ENCODE measurements at regions not wholly inside any gene's neighbourhood (a gene's known extent, or its start where the extent isn't known, plus 50 kb on each side); places are given as distances from the start of the nearest gene placed in this dataset.

- no peak overlapping the region for H3K4me3 ChIP-seq (ENCODE audit: low read depth, low read length, poor library complexity, severe bottlenecking)
- DNase-seq (ENCODE audit: low spot score), result no peak
- intact Hi-C loops (cut with micrococcal nuclease; ENCODE audit: unreplicated experiment), result no loop called here
- ChIA-PET POLR2A (ENCODE audit: low non-redundant PET) (no interaction called here), CTCF (no interaction called here)
- no peaks in the 10 kb centered on the region for H3K27me3 ChIP-seq (replicated peaks; ENCODE audit: insufficient read depth, low read depth, low read length, poor library complexity)
- H3K27ac ChIP-seq (ENCODE audit: low read depth, low read length, poor library complexity, severe bottlenecking), result no peak overlapping the region
- TF ChIP-seq EZH2 (IDR thresholded peaks at IDR 0.05; ENCODE audit: borderline replicate concordance, low read depth, low read length, poor library complexity, severe bottlenecking), result no peak
- TF ChIP-seq CTCF (conservative IDR thresholded peaks at IDR 0.05; ENCODE audit: low read depth, low read length), result no peak
- BruUV-seq (replicated peaks), result no TSS peak
- H3K36me3 ChIP-seq (ENCODE audit: insufficient read depth, low read length, poor library complexity, severe bottlenecking), result no peaks in the 10 kb centered on the region
- H3K9me3 ChIP-seq (ENCODE audit: low read depth, low read length, poor library complexity, severe bottlenecking), result no peaks in the 10 kb centered on the region
- no peaks in the 10 kb centered on the region for H3K4me1 ChIP-seq (ENCODE audit: insufficient read depth, low read length, poor library complexity, severe bottlenecking)
Observed at GRCh38 chr13:90352763-90353162, 994.7 kb upstream of the MIR17HG start.

- Histone ChIP-seq H3K9me3 (ENCODE audit: low read depth, low read length, poor library complexity, severe bottlenecking) (no peaks in the 10 kb centered on the region), H3K4me1 (ENCODE audit: insufficient read depth, low read length, poor library complexity, severe bottlenecking) (no peaks in the 10 kb centered on the region), H3K27ac (ENCODE audit: low read depth, low read length, poor library complexity, severe bottlenecking) (no peak overlapping the region), H3K4me3 (ENCODE audit: low read depth, low read length, poor library complexity, severe bottlenecking) (no peak overlapping the region), H3K36me3 (ENCODE audit: insufficient read depth, low read length, poor library complexity, severe bottlenecking) (no peaks in the 10 kb centered on the region), H3K27me3 (replicated peaks; ENCODE audit: insufficient read depth, low read depth, low read length, poor library complexity) (no peaks in the 10 kb centered on the region)
- BruUV-seq (replicated peaks), result no TSS peak
- CTCF ChIA-PET, result no interaction called here
- no peak for TF ChIP-seq CTCF (conservative IDR thresholded peaks at IDR 0.05; ENCODE audit: low read depth, low read length)
- no peak for TF ChIP-seq EZH2 (IDR thresholded peaks at IDR 0.05; ENCODE audit: borderline replicate concordance, low read depth, low read length, poor library complexity, severe bottlenecking)
- POLR2A ChIA-PET (ENCODE audit: low non-redundant PET), result no interaction called here
- DNase-seq (ENCODE audit: low spot score), result no peak
- intact Hi-C loops (cut with micrococcal nuclease; ENCODE audit: unreplicated experiment), result no loop called here
Observed at GRCh38 chr13:90355162-90355751, 992.2 kb upstream of the MIR17HG start.

- no TSS peak for BruUV-seq (replicated peaks)
- intact Hi-C loops (cut with micrococcal nuclease; ENCODE audit: unreplicated experiment), result no loop called here
- POLR2A ChIA-PET (ENCODE audit: low non-redundant PET), result no interaction called here
- no peak for TF ChIP-seq CTCF (conservative IDR thresholded peaks at IDR 0.05; ENCODE audit: low read depth, low read length)
- TF ChIP-seq EZH2 (IDR thresholded peaks at IDR 0.05; ENCODE audit: borderline replicate concordance, low read depth, low read length, poor library complexity, severe bottlenecking), result no peak
- Histone ChIP-seq H3K27me3 (replicated peaks; ENCODE audit: insufficient read depth, low read depth, low read length, poor library complexity) (no peaks in the 10 kb centered on the region), H3K27ac (ENCODE audit: low read depth, low read length, poor library complexity, severe bottlenecking) (no peak overlapping the region), H3K4me1 (ENCODE audit: insufficient read depth, low read length, poor library complexity, severe bottlenecking) (no peaks in the 10 kb centered on the region), H3K4me3 (ENCODE audit: low read depth, low read length, poor library complexity, severe bottlenecking) (no peak overlapping the region), H3K36me3 (ENCODE audit: insufficient read depth, low read length, poor library complexity, severe bottlenecking) (no peaks in the 10 kb centered on the region), H3K9me3 (ENCODE audit: low read depth, low read length, poor library complexity, severe bottlenecking) (no peaks in the 10 kb centered on the region)
- CTCF ChIA-PET, result no interaction called here
- no peak for DNase-seq (ENCODE audit: low spot score)
Observed at GRCh38 chr13:90360785-90361184, 986.7 kb upstream of the MIR17HG start.

All from A673 (cell line).